ENCODE measurements at regions not wholly inside any gene's neighbourhood (a gene's known extent, or its start where the extent isn't known, plus 50 kb on each side); places are given as distances from the start of the nearest gene placed in this dataset.

DNA sequence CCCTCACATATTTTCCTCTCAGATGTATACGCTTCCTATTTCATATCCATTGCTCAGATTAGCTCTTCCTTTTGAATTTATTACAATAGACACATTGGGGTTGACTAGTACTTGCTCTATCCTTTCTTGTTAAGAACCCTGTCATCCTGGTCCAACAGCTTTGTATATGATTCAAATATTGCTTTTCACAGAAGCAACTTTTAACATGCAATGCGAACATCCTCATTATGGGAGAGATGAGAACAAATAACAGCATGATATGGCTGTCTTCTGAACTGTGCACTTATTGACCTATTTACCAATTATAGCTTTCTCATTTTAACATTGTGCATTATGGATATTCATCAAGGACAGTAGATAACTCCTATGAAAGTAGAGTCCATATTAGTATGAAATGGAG lies 510.8 kb downstream of the PTPRC start:
- no peak overlapping the region for H3K27ac ChIP-seq (ENCODE audit: low read length)
- H3K36me3 ChIP-seq (ENCODE audit: control insufficient read depth, insufficient read depth, low read length), result no peaks in the 10 kb centered on the region
- no peaks in the 10 kb centered on the region for H3K4me1 ChIP-seq (ENCODE audit: control insufficient read depth, insufficient read depth, low read length)
- H3K9me3 ChIP-seq (ENCODE audit: control insufficient read depth, low read depth, low read length), result no peaks in the 10 kb centered on the region
- DNase-seq, result no peak
- WGBS (ENCODE audit: insufficient coverage, low lambda C conversion rate), result 100% methylated on average over 1 of the region's 2 CpGs
- H3K27me3 ChIP-seq (ENCODE audit: control insufficient read depth, insufficient read depth, low read length), result no peaks in the 10 kb centered on the region
- H3K4me3 ChIP-seq (ENCODE audit: low read length), result no peak overlapping the region

DNA sequence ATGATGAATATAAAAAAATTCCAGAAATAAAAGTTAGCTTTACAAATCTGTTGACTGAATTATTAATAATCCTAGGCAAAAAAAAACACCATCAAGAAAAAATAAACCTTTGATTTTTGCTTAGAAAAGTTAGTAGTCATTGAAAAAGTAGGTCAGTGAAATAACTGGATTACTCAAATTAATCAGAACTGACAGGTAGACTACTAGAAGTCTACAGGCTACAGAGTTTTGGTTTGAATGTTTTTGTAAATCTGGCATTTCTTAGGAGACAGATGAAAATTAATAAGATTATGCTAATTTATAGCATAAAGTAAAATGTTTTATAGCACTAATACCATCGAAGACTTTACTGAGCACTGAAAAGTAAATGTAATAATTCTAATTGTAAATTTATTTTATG lies 511.9 kb downstream of the PTPRC start:
- DNase-seq, result no peak
- Histone ChIP-seq H3K27me3 (ENCODE audit: control insufficient read depth, insufficient read depth, low read length) (no peaks in the 10 kb centered on the region), H3K4me3 (ENCODE audit: low read length) (no peak overlapping the region), H3K27ac (ENCODE audit: low read length) (no peak overlapping the region), H3K9me3 (ENCODE audit: control insufficient read depth, low read depth, low read length) (no peaks in the 10 kb centered on the region), H3K4me1 (ENCODE audit: control insufficient read depth, insufficient read depth, low read length) (no peaks in the 10 kb centered on the region), H3K36me3 (ENCODE audit: control insufficient read depth, insufficient read depth, low read length) (no peaks in the 10 kb centered on the region)
- WGBS (ENCODE audit: insufficient coverage, low lambda C conversion rate), result 89% methylated on average over 1 of the region's 1 CpG

DNA sequence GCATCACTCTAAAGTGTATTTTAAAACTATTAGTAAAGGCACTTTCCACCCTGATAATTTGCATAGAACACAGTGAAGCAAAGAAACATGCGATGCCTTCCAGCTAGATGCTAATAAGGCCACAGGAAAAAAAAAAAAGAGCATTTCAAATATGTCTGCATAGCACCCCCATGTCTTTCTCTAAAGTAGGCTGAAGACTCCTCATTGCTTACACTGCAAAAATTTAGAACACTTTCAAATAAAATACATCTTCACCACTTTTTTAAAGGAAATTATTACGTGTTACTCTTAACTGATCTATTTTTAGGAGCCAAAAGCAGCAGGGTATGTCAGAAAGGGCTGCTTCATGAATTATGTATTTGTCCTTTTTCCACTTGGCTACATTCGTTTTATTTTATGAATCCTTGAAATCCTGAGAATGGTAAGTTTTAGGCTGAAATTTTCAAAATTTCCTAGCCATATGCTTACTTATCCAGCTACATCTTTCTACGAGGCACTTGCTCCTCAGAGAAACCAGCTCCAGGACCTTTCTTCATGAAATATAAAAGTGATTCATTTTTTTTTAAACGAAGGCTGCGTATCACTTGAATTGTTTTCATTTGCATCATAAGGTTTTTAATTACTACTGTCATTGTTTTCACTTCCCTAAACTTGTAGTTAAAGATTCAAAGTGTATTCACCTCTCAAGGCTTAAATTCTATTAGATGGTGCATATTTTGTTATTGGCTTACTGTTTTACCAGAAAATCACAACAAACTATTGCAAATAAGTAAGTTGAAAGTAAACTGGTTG lies 513.0 kb downstream of the PTPRC start:
- Histone ChIP-seq H3K4me1 (ENCODE audit: control insufficient read depth, insufficient read depth, low read length) (no peaks in the 10 kb centered on the region), H3K27me3 (ENCODE audit: control insufficient read depth, insufficient read depth, low read length) (no peaks in the 10 kb centered on the region), H3K4me3 (ENCODE audit: low read length) (no peak overlapping the region), H3K36me3 (ENCODE audit: control insufficient read depth, insufficient read depth, low read length) (no peaks in the 10 kb centered on the region), H3K9me3 (ENCODE audit: control insufficient read depth, low read depth, low read length) (no peaks in the 10 kb centered on the region), H3K27ac (ENCODE audit: low read length) (no peak overlapping the region)
- no peak for DNase-seq
- WGBS (ENCODE audit: insufficient coverage, low lambda C conversion rate), result 90% methylated on average over 2 of the region's 6 CpGs

DNA sequence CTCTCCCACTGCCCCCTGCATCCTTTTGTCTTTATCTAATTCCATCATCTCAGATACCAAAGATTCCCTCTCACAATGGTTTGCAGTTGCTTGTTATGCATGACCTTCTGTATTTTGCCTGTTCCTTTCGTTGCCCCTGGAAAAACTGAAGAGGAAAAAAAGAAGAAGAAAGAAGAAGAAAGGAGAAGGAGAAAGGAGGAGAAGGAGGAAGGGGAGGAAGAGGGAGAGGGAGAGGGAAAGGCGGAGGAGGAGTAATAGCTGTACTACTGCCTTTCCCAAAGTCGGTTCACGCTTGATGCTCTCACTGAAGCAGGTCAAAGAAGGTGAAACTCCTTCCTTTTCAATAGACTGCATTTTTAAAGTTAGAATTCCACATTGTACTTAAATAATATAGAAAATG lies 513.8 kb downstream of the PTPRC start:
- DNase-seq, result no peak
- no peak overlapping the region for H3K4me3 ChIP-seq (ENCODE audit: low read length)
- 43% methylated on average over 2 of the region's 4 CpGs for WGBS (ENCODE audit: insufficient coverage, low lambda C conversion rate)
- no peaks in the 10 kb centered on the region for H3K36me3 ChIP-seq (ENCODE audit: control insufficient read depth, insufficient read depth, low read length)
- no peak overlapping the region for H3K27ac ChIP-seq (ENCODE audit: low read length)
- H3K9me3 ChIP-seq (ENCODE audit: control insufficient read depth, low read depth, low read length), result no peaks in the 10 kb centered on the region
- H3K4me1 ChIP-seq (ENCODE audit: control insufficient read depth, insufficient read depth, low read length), result no peaks in the 10 kb centered on the region
- H3K27me3 ChIP-seq (ENCODE audit: control insufficient read depth, insufficient read depth, low read length), result no peaks in the 10 kb centered on the region

DNA sequence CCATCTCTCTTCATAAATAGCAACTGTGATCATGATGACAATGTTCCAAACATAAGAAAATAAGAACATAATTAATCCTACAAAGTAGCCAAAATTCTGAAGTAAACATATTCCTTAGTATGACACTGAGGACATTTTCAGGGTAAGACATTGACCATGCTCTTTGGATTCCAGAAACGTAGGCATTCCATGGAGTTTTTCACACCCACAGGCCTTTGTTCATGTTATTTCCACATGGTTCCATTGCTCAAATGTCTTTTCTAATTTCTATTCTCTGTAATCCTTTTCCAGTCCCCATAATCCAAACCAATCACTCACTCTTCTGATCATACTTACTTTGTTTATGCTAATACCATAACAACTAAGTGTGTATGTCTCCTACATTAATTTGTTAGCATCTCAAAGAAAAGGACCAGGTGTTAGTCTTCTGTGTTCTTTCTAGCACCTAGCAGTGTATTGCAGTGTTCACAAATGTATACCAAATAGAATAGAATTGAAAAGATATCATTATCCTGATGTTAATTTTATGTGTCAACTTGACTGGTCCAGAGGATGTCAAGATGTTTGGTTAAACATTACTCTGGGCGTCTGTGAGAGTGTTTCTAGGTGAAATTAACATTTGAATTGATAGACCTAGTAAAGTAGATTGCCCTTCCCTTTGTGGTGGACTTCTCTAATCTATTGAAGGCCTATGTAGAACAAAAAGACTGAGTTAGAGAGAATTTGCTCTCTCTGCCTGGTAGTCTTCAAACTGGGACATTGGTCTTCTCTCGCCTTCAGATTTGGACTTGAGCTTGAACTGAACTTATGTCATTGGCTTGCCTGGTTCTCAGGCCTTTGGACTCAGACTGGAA lies 516.6 kb downstream of the PTPRC start:
- H3K36me3 ChIP-seq (ENCODE audit: control insufficient read depth, insufficient read depth, low read length), result no peaks in the 10 kb centered on the region
- H3K4me3 ChIP-seq (ENCODE audit: low read length), result no peak overlapping the region
- DNase-seq, result no peak
- no peaks in the 10 kb centered on the region for H3K4me1 ChIP-seq (ENCODE audit: control insufficient read depth, insufficient read depth, low read length)
- no peaks in the 10 kb centered on the region for H3K9me3 ChIP-seq (ENCODE audit: control insufficient read depth, low read depth, low read length)
- H3K27me3 ChIP-seq (ENCODE audit: control insufficient read depth, insufficient read depth, low read length), result no peaks in the 10 kb centered on the region
- no CpG with 5 or more reads among the region's 3 CpGs for WGBS (ENCODE audit: insufficient coverage, low lambda C conversion rate)
- no peak overlapping the region for H3K27ac ChIP-seq (ENCODE audit: low read length)

DNA sequence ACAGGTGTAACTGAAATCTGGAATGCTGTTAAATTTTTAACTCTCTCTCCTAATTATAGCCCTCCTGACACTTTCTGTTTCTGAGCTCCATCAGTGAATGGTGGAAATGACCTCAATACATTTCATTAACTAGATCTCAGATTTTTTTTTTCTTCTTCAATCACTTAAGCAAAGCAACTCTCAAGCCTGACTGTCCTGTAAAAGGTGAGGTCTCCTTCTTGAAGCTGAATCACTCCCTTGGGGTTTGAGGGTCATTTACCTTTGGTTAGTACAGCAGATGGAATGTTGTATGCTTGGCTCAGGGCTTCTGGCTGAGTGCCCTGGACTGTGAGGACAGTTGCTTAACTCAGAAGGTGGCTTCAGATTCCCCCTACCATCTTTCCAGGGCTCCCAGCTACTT lies 518.7 kb downstream of the PTPRC start:
- Histone ChIP-seq H3K4me1 (ENCODE audit: control insufficient read depth, insufficient read depth, low read length) (no peaks in the 10 kb centered on the region), H3K36me3 (ENCODE audit: control insufficient read depth, insufficient read depth, low read length) (no peaks in the 10 kb centered on the region), H3K27me3 (ENCODE audit: control insufficient read depth, insufficient read depth, low read length) (no peaks in the 10 kb centered on the region), H3K9me3 (ENCODE audit: control insufficient read depth, low read depth, low read length) (no peaks in the 10 kb centered on the region), H3K4me3 (ENCODE audit: low read length) (no peak overlapping the region), H3K27ac (ENCODE audit: low read length) (no peak overlapping the region)
- DNase-seq, result no peak

DNA sequence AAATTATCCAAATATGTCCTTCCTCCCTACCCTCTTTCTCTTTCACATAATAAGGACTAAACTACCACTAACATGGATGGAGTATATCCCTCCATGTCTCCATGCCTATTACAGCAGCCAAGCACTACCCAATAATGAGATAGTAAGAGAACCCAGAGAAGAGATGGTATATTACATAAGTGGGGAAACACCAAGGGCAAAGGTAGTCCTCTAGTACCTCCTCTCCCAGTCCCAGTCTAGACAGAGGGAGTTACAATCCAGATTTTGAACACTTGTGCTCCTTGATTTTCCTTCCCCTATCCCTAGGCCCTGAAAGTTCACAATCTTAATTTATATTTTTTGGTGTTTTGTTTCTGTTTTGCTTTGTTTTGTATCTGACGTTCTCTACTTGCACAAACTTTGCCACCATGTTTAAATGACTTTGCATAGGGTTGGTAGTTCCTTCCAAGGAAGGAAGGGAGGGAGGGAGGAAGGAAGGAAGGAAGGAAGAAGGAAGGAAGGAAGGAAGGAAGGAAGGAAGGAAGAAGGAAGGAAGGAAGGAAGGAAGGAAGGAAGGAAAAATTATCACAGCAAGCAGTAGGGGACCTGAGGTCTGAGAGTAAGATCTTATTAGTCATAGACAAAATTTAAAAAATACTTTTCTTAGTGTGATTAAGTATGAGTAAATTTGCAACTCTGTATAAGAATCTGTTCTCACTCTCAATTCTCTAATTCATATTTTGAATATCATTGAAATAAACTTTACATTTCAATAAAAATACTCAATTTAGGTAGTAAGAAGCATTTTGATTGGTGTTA lies 521.9 kb downstream of the PTPRC start:
- no peaks in the 10 kb centered on the region for H3K4me1 ChIP-seq (ENCODE audit: control insufficient read depth, insufficient read depth, low read length)
- H3K36me3 ChIP-seq (ENCODE audit: control insufficient read depth, insufficient read depth, low read length), result no peaks in the 10 kb centered on the region
- H3K9me3 ChIP-seq (ENCODE audit: control insufficient read depth, low read depth, low read length), result no peaks in the 10 kb centered on the region
- no peak overlapping the region for H3K4me3 ChIP-seq (ENCODE audit: low read length)
- no peaks in the 10 kb centered on the region for H3K27me3 ChIP-seq (ENCODE audit: control insufficient read depth, insufficient read depth, low read length)
- WGBS (ENCODE audit: insufficient coverage, low lambda C conversion rate), result no CpG with 5 or more reads among the region's 1 CpG
- H3K27ac ChIP-seq (ENCODE audit: low read length), result no peak overlapping the region
- DNase-seq, result no peak

DNA sequence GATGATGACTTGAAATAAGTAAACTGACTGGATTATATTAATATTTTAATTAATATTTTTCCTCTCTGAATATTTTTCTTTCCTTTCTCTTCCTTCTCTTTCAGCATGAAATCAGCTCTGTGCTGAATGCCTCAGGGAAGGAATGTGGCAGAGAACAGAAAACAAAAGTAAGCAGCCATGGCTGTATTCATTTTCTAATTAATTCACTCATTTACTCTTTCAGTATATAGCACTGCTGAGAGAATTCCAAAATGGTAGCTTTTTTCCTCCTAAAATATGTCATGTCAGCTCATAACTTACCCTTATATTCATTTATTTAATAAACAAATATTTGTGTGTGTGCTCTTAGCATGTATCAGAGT lies 522.5 kb downstream of the PTPRC start:
- H3K4me1 ChIP-seq (ENCODE audit: control insufficient read depth, insufficient read depth, low read length), result no peaks in the 10 kb centered on the region
- H3K27ac ChIP-seq (ENCODE audit: low read length), result no peak overlapping the region
- no peaks in the 10 kb centered on the region for H3K9me3 ChIP-seq (ENCODE audit: control insufficient read depth, low read depth, low read length)
- no peaks in the 10 kb centered on the region for H3K36me3 ChIP-seq (ENCODE audit: control insufficient read depth, insufficient read depth, low read length)
- no peak overlapping the region for H3K4me3 ChIP-seq (ENCODE audit: low read length)
- no peak for DNase-seq
- H3K27me3 ChIP-seq (ENCODE audit: control insufficient read depth, insufficient read depth, low read length), result no peaks in the 10 kb centered on the region

DNA sequence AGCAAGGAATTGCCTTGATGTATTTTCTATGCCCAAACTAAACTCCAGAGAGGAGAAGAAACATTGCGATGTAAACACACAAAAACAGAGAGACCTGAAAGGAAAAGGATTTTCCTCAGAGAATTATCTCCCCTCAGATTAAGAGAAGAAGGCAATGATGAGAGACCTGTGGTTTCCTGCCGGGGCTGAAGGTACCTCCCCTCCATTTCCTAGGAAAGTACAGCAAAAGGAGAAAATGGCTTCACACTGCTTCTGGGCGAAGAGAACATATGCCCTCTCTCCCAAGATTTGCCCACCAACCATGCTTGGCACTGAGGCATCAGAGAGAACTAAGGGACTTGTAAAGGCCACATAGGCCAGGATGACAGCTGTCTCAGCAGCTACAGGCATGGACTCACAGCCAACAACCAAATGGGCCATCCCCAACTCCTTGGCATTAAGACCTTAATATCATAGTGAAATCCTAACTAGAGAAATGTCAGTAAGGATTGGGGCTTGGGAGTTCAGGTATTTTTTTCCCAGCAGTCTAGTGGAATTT lies 523.0 kb downstream of the PTPRC start:
- Histone ChIP-seq H3K36me3 (ENCODE audit: control insufficient read depth, insufficient read depth, low read length) (no peaks in the 10 kb centered on the region), H3K27ac (ENCODE audit: low read length) (no peak overlapping the region), H3K27me3 (ENCODE audit: control insufficient read depth, insufficient read depth, low read length) (no peaks in the 10 kb centered on the region), H3K4me3 (ENCODE audit: low read length) (no peak overlapping the region), H3K4me1 (ENCODE audit: control insufficient read depth, insufficient read depth, low read length) (no peaks in the 10 kb centered on the region), H3K9me3 (ENCODE audit: control insufficient read depth, low read depth, low read length) (no peaks in the 10 kb centered on the region)
- no peak for DNase-seq
- no CpG with 5 or more reads among the region's 3 CpGs for WGBS (ENCODE audit: insufficient coverage, low lambda C conversion rate)

DNA sequence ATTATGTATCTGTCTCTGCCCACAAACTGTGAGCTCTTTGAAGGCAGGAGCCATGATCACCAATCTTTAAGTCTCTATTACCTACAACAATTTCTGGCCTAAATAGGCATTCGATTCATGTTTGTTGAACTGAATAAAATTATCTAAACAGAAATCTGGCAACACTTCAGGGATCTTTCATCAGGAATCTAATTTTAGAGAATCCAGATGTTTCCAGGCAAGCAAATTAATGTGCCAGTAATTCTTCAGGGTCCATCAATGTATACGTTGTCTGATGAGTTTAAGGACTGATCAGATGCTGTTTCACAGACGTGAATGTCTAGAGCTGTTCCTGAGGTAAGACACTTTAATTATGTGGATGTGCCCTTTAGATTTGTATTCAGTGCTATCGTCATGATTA lies 524.4 kb downstream of the PTPRC start:
- no peak for DNase-seq
- WGBS (ENCODE audit: insufficient coverage, low lambda C conversion rate), result 80% methylated on average over 1 of the region's 4 CpGs

More for the DNA sequence above, 524.4 kb downstream of the PTPRC start:
- no peaks in the 10 kb centered on the region for H3K4me1 ChIP-seq (ENCODE audit: control insufficient read depth, insufficient read depth, low read length)
- no peak overlapping the region for H3K27ac ChIP-seq (ENCODE audit: low read length)
- no peaks in the 10 kb centered on the region for H3K9me3 ChIP-seq (ENCODE audit: control insufficient read depth, low read depth, low read length)
- H3K27me3 ChIP-seq (ENCODE audit: control insufficient read depth, insufficient read depth, low read length), result no peaks in the 10 kb centered on the region
- H3K36me3 ChIP-seq (ENCODE audit: control insufficient read depth, insufficient read depth, low read length), result no peaks in the 10 kb centered on the region
- no peak overlapping the region for H3K4me3 ChIP-seq (ENCODE audit: low read length)
